ENCODE measurements at regions not wholly inside any gene's neighbourhood (a gene's known extent, or its start where the extent isn't known, plus 50 kb on each side); places are given as distances from the start of the nearest gene placed in this dataset.
"Not testable (repeated sequence)": the region's sequence is repeated elsewhere in the genome, so short reads cannot be mapped to it uniquely, and the experiment has no call there.

GRCh38 chr3:83230841-83231240 is 1469.4 kb upstream of the GBE1 start:
- no peaks in the 10 kb centered on the region for H3K36me3 ChIP-seq (ENCODE audit: control insufficient read depth, insufficient read depth, low read length)
- no peaks in the 10 kb centered on the region for H3K27me3 ChIP-seq (ENCODE audit: control insufficient read depth, insufficient read depth, low read length)
- no peak for DNase-seq (ENCODE audit: low read depth)
- H3K4me3 ChIP-seq (ENCODE audit: low read depth, low read length) = no peak overlapping the region
- ChIA-PET CTCF (no interaction called here), POLR2A (no interaction called here)
- no peak for TF ChIP-seq CTCF (IDR thresholded peaks at IDR 0.05; ENCODE audit: insufficient read depth, low read depth, low read length)

GRCh38 chr3:83230376-83230775 is 1468.9 kb upstream of the GBE1 start:
- TF ChIP-seq CTCF (IDR thresholded peaks at IDR 0.05; ENCODE audit: insufficient read depth, low read depth, low read length) = no peak
- Histone ChIP-seq H3K27me3 (ENCODE audit: control insufficient read depth, insufficient read depth, low read length) (no peaks in the 10 kb centered on the region), H3K4me3 (ENCODE audit: low read depth, low read length) (no peak overlapping the region), H3K36me3 (ENCODE audit: control insufficient read depth, insufficient read depth, low read length) (no peaks in the 10 kb centered on the region)
- ChIA-PET CTCF (no interaction called here), POLR2A (no interaction called here)
- no peak for DNase-seq (ENCODE audit: low read depth)

- H3K4me3 ChIP-seq (ENCODE audit: low read depth, low read length) = no peak overlapping the region
- H3K36me3 ChIP-seq (ENCODE audit: control insufficient read depth, insufficient read depth, low read length) = no peaks in the 10 kb centered on the region
- H3K27me3 ChIP-seq (ENCODE audit: control insufficient read depth, insufficient read depth, low read length) = no peaks in the 10 kb centered on the region
- DNase-seq (ENCODE audit: low read depth) = no peak
- ChIA-PET POLR2A (no interaction called here), CTCF (no interaction called here)
- TF ChIP-seq CTCF (IDR thresholded peaks at IDR 0.05; ENCODE audit: insufficient read depth, low read depth, low read length) = no peak
Measured at GRCh38 chr3:83226751-83227150, 1465.3 kb upstream of the GBE1 start.

- Histone ChIP-seq H3K4me3 (ENCODE audit: low read depth, low read length) (no peak overlapping the region), H3K36me3 (ENCODE audit: control insufficient read depth, insufficient read depth, low read length) (no peaks in the 10 kb centered on the region), H3K27me3 (ENCODE audit: control insufficient read depth, insufficient read depth, low read length) (no peaks in the 10 kb centered on the region)
- ChIA-PET POLR2A (no interaction called here), CTCF (no interaction called here)
- no peak for TF ChIP-seq CTCF (IDR thresholded peaks at IDR 0.05; ENCODE audit: insufficient read depth, low read depth, low read length)
- no peak for DNase-seq (ENCODE audit: low read depth)
Measured at GRCh38 chr3:83224101-83224868, 1462.8 kb upstream of the GBE1 start.

- TF ChIP-seq CTCF (IDR thresholded peaks at IDR 0.05; ENCODE audit: insufficient read depth, low read depth, low read length) = no peak
- ChIA-PET POLR2A (no interaction called here), CTCF (no interaction called here)
Measured at GRCh38 chr3:83218383-83219200, 1457.1 kb upstream of the GBE1 start.

GRCh38 chr3:83217595-83218118 is 1456.2 kb upstream of the GBE1 start:
- H3K27me3 ChIP-seq (ENCODE audit: control insufficient read depth, insufficient read depth, low read length); CTCF ChIA-PET; H3K4me3 ChIP-seq (ENCODE audit: low read depth, low read length); H3K36me3 ChIP-seq (ENCODE audit: control insufficient read depth, insufficient read depth, low read length); POLR2A ChIA-PET; DNase-seq (ENCODE audit: low read depth): not testable (repeated sequence)

More at GRCh38 chr3:83218383-83219200, 1457.1 kb upstream of the GBE1 start:
- no peak for DNase-seq (ENCODE audit: low read depth)
- no peak overlapping the region for H3K4me3 ChIP-seq (ENCODE audit: low read depth, low read length)
- no peaks in the 10 kb centered on the region for H3K27me3 ChIP-seq (ENCODE audit: control insufficient read depth, insufficient read depth, low read length)
- no peaks in the 10 kb centered on the region for H3K36me3 ChIP-seq (ENCODE audit: control insufficient read depth, insufficient read depth, low read length)
